SK-N-SH (cell line): ENCODE measurements at regions not wholly inside any gene's neighbourhood (a gene's known extent, or its start where the extent isn't known, plus 50 kb on each side); places are given as distances from the start of the nearest gene placed in this dataset.

ENCODE experiments used
- CTCF ChIA-PET: fragments of 300-600, 350-600 bp; formaldehyde crosslinking; extraction: SDS; loops from one replicate; lab custom pipeline; 2021; lab: Yijun Ruan, JAX
- POLR2A ChIA-PET: fragments of 350-600 bp; sonication (Branson Sonifier 250); formaldehyde crosslinking; extraction: SDS; loops from one replicate; lab custom pipeline; 2020; ENCODE audit warnings: antibody characterized with exemption, inconsistent platforms; lab: Yijun Ruan, JAX
- DNase-seq: peaks from one replicate; pipeline ENCODE4 v3.0.0; 2012
- H2AFZ ChIP-seq: fragments of 200-600 bp; sonication (generic); 2 replicates; pipeline ENCODE4 v1.8.1; 2016; ENCODE audit warnings: antibody characterized with exemption, mild to moderate bottlenecking, low read depth
- H3F3A ChIP-seq: fragments of 200-600 bp; sonication (generic); replicated peaks from 2 replicates; pipeline ENCODE3; 2016; ENCODE audit warnings: antibody characterized with exemption, mild to moderate bottlenecking; ENCODE audit not compliant: insufficient read depth
- H3K27ac ChIP-seq, 2 experiments: fragments of 200-500 bp in 1 of 2; fragments of 200-600 bp in 1 of 2; sonication (Bioruptor generic) in 1 of 2; sonication (generic), shearing (Covaris generic) in 1 of 2; 2 replicates each; pipeline versions ENCODE4 v1.5.1 to v1.6.1; 2014 to 2016; ENCODE audit warnings: low read depth in 2 of 2, inconsistent platforms in 1 of 2, low read length in 1 of 2, mild to moderate bottlenecking in 1 of 2, mixed read lengths in 1 of 2
- H3K27me3 ChIP-seq: fragments of 200-600 bp; sonication (generic), shearing (Covaris generic); 2 replicates; pipeline ENCODE4 v1.6.1; 2016; ENCODE audit warnings: mixed run types; ENCODE audit not compliant: insufficient read depth
- H3K36me3 ChIP-seq, 2 experiments: fragments of 200-500 bp in 1 of 2; fragments of 200-600 bp in 1 of 2; sonication (Bioruptor generic) in 1 of 2; sonication (generic) in 1 of 2; replicated peaks in 1 of 2; 2 replicates each; pipeline versions ENCODE3 to v1.5.1; 2014 to 2016; ENCODE audit warnings: low read length in 1 of 2, mild to moderate bottlenecking in 1 of 2; ENCODE audit not compliant: insufficient read depth in 2 of 2, control insufficient read depth in 1 of 2
- H3K4me1 ChIP-seq, 2 experiments: fragments of 200-500 bp in 1 of 2; fragments of 200-600 bp in 1 of 2; sonication (Bioruptor generic) in 1 of 2; sonication (generic), shearing (Covaris generic) in 1 of 2; 2 replicates each; pipeline versions ENCODE4 v1.5.1 to v1.6.1; 2014 to 2016; ENCODE audit warnings: low read depth in 1 of 2, low read length in 1 of 2, mixed run types in 1 of 2; ENCODE audit not compliant: insufficient read depth in 2 of 2, control insufficient read depth in 1 of 2
- H3K4me2 ChIP-seq: fragments of 200-600 bp; sonication (generic), shearing (Covaris generic); 2 replicates; pipeline ENCODE4 v1.6.1; 2017; ENCODE audit warnings: mixed run types
- H3K4me3 ChIP-seq, 2 experiments: fragments of 200-500 bp in 1 of 2; fragments of 200-600 bp in 1 of 2; sonication (Bioruptor generic) in 1 of 2; sonication (generic), shearing (Covaris generic) in 1 of 2; 2 replicates each; pipeline versions ENCODE4 v1.5.1 to v1.8.1; 2014 to 2016; ENCODE audit warnings: low read depth in 2 of 2, inconsistent platforms in 1 of 2, low read length in 1 of 2, mild to moderate bottlenecking in 1 of 2, mixed read lengths in 1 of 2, moderate library complexity in 1 of 2
- H3K79me2 ChIP-seq: fragments of 200-600 bp; sonication (generic); 2 replicates; pipeline ENCODE4 v1.8.1; 2017; ENCODE audit warnings: mild to moderate bottlenecking; ENCODE audit not compliant: insufficient read depth
- H3K9ac ChIP-seq: fragments of 200-600 bp; sonication (generic); 2 replicates; pipeline ENCODE4 v1.6.1; 2017; ENCODE audit warnings: mixed run types
- H3K9me2 ChIP-seq: fragments of 200-600 bp; sonication (generic); 2 replicates; pipeline ENCODE4 v1.6.1; 2017; ENCODE audit warnings: mixed run types
- H3K9me3 ChIP-seq: fragments of 200-600 bp; sonication (generic); 2 replicates; pipeline ENCODE4 v1.6.1; 2017; ENCODE audit warnings: mixed run types, mild to moderate bottlenecking, moderate library complexity
- H4K20me1 ChIP-seq: fragments of 200-600 bp; sonication (generic); 2 replicates; pipeline ENCODE4 v1.6.1; 2017; ENCODE audit warnings: mild to moderate bottlenecking, mixed run types; ENCODE audit not compliant: insufficient read depth
- CHD2 ChIP-seq: fragments of 150-350 bp; IDR thresholded peaks from 2 replicates; pipeline ENCODE4 v1.6.1; 2018; ENCODE audit warnings: low read length; ENCODE audit not compliant: partially characterized antibody
- EZH2phosphoT487 ChIP-seq: fragments of 200-600 bp; sonication (generic); IDR thresholded peaks from 2 replicates; pipeline ENCODE4 v1.6.1; 2017; ENCODE audit warnings: low read depth, mixed run types, mild to moderate bottlenecking, antibody characterized with exemption, moderate library complexity, borderline replicate concordance
- FOSL2 ChIP-seq: IDR thresholded peaks from 2 replicates; pipeline ENCODE4 v1.4.0; 2012; ENCODE audit warnings: low read depth, mild to moderate bottlenecking, moderate library complexity, borderline replicate concordance
- FOXJ3 ChIP-seq: sonication (generic); formaldehyde crosslinking; IDR thresholded peaks from 2 replicates; pipeline ENCODE4 v1.5.1; 2020; ENCODE audit warnings: mild to moderate bottlenecking, missing genetic modification reagents
- IRF3 ChIP-seq: fragments of 150-350 bp; IDR thresholded peaks from 2 replicates; pipeline ENCODE4 v1.6.1; 2016; ENCODE audit warnings: mild to moderate bottlenecking, low read depth, low read length
- JUND ChIP-seq: IDR thresholded peaks from 2 replicates; pipeline ENCODE4 v1.4.0; 2012
- MAX ChIP-seq: IDR thresholded peaks from 2 replicates; pipeline ENCODE4 v1.4.0; 2012; ENCODE audit warnings: low read depth
- MEF2A ChIP-seq: IDR thresholded peaks from 2 replicates; pipeline ENCODE4 v1.4.0; 2012; ENCODE audit warnings: low read depth, borderline replicate concordance
- MXI1 ChIP-seq: IDR thresholded peaks from 2 replicates; pipeline ENCODE4 v1.6.1; 2012; ENCODE audit warnings: mild to moderate bottlenecking, low read depth, low read length, improper control_type of control experiment
- NFIC ChIP-seq: IDR thresholded peaks from 2 replicates; pipeline ENCODE4 v1.4.0; 2012; ENCODE audit warnings: borderline replicate concordance
- NRF1 ChIP-seq: IDR thresholded peaks from 2 replicates; pipeline ENCODE4 v1.6.1; 2012; ENCODE audit warnings: low read depth, mild to moderate bottlenecking, low read length
- PBX3 ChIP-seq: IDR thresholded peaks from 2 replicates; pipeline ENCODE4; 2012
- RAD21 ChIP-seq: IDR thresholded peaks from 2 replicates; pipeline ENCODE4 v1.6.1; 2012; ENCODE audit warnings: mild to moderate bottlenecking, low read length
- RFX5 ChIP-seq: IDR thresholded peaks from 2 replicates; pipeline ENCODE4 v1.6.1; 2012; ENCODE audit warnings: mild to moderate bottlenecking, improper control_type of control experiment, low read length
- RXRA ChIP-seq: IDR thresholded peaks from 2 replicates; pipeline ENCODE4 v1.4.0; 2012; ENCODE audit warnings: low read depth, mild to moderate bottlenecking, borderline replicate concordance
- SIN3A ChIP-seq: IDR thresholded peaks from 2 replicates; pipeline ENCODE4 v1.6.1; 2012; ENCODE audit warnings: low read depth, mild to moderate bottlenecking, low read length, moderate library complexity, borderline replicate concordance
- SMC3 ChIP-seq: IDR thresholded peaks from 2 replicates; pipeline ENCODE4 v1.6.1; 2012; ENCODE audit warnings: low read depth, low read length, improper control_type of control experiment
- TAF1 ChIP-seq: IDR thresholded peaks from 2 replicates; pipeline ENCODE4 v1.6.1; 2012; ENCODE audit warnings: low read depth, mild to moderate bottlenecking, low read length, moderate library complexity, borderline replicate concordance
- TCF12 ChIP-seq: IDR thresholded peaks from 2 replicates; pipeline ENCODE4 v1.4.0; 2012
- USF2 ChIP-seq: fragments of 150-350 bp; IDR thresholded peaks from 2 replicates; pipeline ENCODE4 v1.6.1; 2017; ENCODE audit warnings: antibody characterized with exemption, low read length, low read depth, borderline replicate concordance
- ZBTB33 ChIP-seq: IDR thresholded peaks from 2 replicates; pipeline ENCODE4 v1.4.0; 2012; ENCODE audit warnings: low read depth, borderline replicate concordance
- WGBS: methylation state at CpG from one replicate; pipeline ENCODE4 v1.1.6; 2017; ENCODE audit warnings: low lambda C conversion rate; 5-methylcytosine and 5-hydroxymethylcytosine counted together
- TF ChIP-seq, protein P1 (sequence below): IDR thresholded peaks from 2 replicates; pipeline ENCODE4 v1.6.1; 2012; ENCODE audit warnings: mild to moderate bottlenecking, low read depth, low read length, moderate library complexity

DNA sequence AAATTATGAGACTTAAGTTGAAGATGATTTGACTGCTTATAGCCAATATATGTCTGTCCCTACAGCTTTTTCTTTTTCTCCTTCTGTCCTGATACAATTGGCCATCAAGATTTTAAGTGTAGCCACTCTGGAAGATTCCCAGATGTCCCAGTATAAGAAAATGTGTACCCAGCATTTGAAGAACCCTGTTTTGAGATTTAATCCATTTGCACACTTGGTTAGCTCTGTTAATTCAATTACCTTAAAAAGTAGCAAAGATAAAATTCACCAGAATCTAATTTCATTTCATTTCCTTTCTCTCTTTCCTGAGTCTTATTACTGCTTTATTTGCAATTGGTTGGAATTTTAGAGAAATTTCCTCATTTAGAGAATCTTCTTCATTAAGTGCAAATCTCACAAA, 81.4 kb downstream of the DDIT4L start (continued):
- TF ChIP-seq USF2 (no peak), RFX5 (no peak), RXRA (no peak), SIN3A (no peak), CHD2 (no peak), MAX (no peak)
- TF ChIP-seq, protein P1, sequence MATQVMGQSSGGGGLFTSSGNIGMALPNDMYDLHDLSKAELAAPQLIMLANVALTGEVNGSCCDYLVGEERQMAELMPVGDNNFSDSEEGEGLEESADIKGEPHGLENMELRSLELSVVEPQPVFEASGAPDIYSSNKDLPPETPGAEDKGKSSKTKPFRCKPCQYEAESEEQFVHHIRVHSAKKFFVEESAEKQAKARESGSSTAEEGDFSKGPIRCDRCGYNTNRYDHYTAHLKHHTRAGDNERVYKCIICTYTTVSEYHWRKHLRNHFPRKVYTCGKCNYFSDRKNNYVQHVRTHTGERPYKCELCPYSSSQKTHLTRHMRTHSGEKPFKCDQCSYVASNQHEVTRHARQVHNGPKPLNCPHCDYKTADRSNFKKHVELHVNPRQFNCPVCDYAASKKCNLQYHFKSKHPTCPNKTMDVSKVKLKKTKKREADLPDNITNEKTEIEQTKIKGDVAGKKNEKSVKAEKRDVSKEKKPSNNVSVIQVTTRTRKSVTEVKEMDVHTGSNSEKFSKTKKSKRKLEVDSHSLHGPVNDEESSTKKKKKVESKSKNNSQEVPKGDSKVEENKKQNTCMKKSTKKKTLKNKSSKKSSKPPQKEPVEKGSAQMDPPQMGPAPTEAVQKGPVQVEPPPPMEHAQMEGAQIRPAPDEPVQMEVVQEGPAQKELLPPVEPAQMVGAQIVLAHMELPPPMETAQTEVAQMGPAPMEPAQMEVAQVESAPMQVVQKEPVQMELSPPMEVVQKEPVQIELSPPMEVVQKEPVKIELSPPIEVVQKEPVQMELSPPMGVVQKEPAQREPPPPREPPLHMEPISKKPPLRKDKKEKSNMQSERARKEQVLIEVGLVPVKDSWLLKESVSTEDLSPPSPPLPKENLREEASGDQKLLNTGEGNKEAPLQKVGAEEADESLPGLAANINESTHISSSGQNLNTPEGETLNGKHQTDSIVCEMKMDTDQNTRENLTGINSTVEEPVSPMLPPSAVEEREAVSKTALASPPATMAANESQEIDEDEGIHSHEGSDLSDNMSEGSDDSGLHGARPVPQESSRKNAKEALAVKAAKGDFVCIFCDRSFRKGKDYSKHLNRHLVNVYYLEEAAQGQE, result no peak
- TF ChIP-seq, all 33 proteins: peak for 3

GRCh38 chr4:100106982-100107381, 83.3 kb downstream of the DDIT4L start:
- no peaks in the 10 kb centered on the region for H3K9me2 ChIP-seq
- no peaks in the 10 kb centered on the region for H3F3A ChIP-seq
- POLR2A ChIA-PET, result no interaction called here
- no peak overlapping the region for H3K4me3 ChIP-seq
- WGBS, result 87% methylated on average over 1 of the region's 1 CpG
- no peaks in the 10 kb centered on the region for H3K79me2 ChIP-seq
- no peak overlapping the region for H3K27ac ChIP-seq
- H3K9ac ChIP-seq, result no peak overlapping the region
- peaks cover 0 to 6% of the 10 kb centered on the region in 2 experiments; a peak in 3 of 4 replicates for H3K4me1 ChIP-seq
- no peak overlapping the region for H2AFZ ChIP-seq
- no peaks in the 10 kb centered on the region for H3K27me3 ChIP-seq
- DNase-seq, result no peak
- H3K36me3 ChIP-seq, result no peaks in the 10 kb centered on the region
- no peaks in the 10 kb centered on the region for H4K20me1 ChIP-seq
- TF ChIP-seq IRF3 (no peak), MXI1 (no peak), EZH2phosphoT487 (no peak), SIN3A (no peak), RXRA (no peak), SMC3 (no peak), NFIC (no peak), FOXJ3 (CRISPR knock-in tag) (no peak), FOSL2 (no peak), MEF2A (no peak), RFX5 (no peak), NRF1 (no peak), ZBTB33 (no peak), RAD21 (no peak), CHD2 (no peak), TAF1 (no peak), TCF12 (no peak), JUND (no peak), PBX3 (no peak)
- H3K4me2 ChIP-seq, result no peak overlapping the region
- CTCF ChIA-PET, result interaction anchor here (1.3 to 2.6 kb wide), 3 partner anchors 11 to 14 kb away, joined by 3 to 19 read pairs (median 12); no protein-coding TSS in a partner anchor
- no peaks in the 10 kb centered on the region for H3K9me3 ChIP-seq
